GM21737 (cell line): ENCODE measurements at regions not wholly inside any gene's neighbourhood (a gene's known extent, or its start where the extent isn't known, plus 50 kb on each side); places are given as distances from the start of the nearest gene placed in this dataset.

ENCODE experiments used
- ATAC-seq: cut with Tn5 transposase; IDR thresholded peaks from one replicate; pipeline ENCODE4 v1.9.1; 2021; ENCODE audit warnings: mild to moderate bottlenecking, moderate library complexity; ENCODE audit not compliant: unreplicated experiment

- no peak for ATAC-seq
These were observed 74.0 kb upstream of the BCOR start for GRCh38 chrX:40171513-40172400.

GRCh38 chrX:40170830-40171512 lies 73.2 kb upstream of the BCOR start:
- no peak for ATAC-seq

- peak; percentile 46 for ATAC-seq
These were observed 71.7 kb upstream of the BCOR start for GRCh38 chrX:40169193-40170101.

- no peak for ATAC-seq
These were observed 70.8 kb upstream of the BCOR start for GRCh38 chrX:40168480-40169011.

GRCh38 chrX:40167850-40168479 lies 70.2 kb upstream of the BCOR start:
- no peak for ATAC-seq

GRCh38 chrX:40167233-40167849 lies 69.6 kb upstream of the BCOR start:
- no peak for ATAC-seq

GRCh38 chrX:40166582-40166981 lies 68.8 kb upstream of the BCOR start:
- ATAC-seq, result no peak

GRCh38 chrX:40165861-40166260 lies 68.1 kb upstream of the BCOR start:
- no peak for ATAC-seq

- no peak for ATAC-seq
These were observed 67.4 kb upstream of the BCOR start for GRCh38 chrX:40165206-40165605.

GRCh38 chrX:40164751-40165150 lies 67.0 kb upstream of the BCOR start:
- no peak for ATAC-seq

GRCh38 chrX:40158036-40158706 lies 60.4 kb upstream of the BCOR start:
- no peak for ATAC-seq

GRCh38 chrX:40157228-40158035 lies 59.7 kb upstream of the BCOR start:
- no peak for ATAC-seq

GRCh38 chrX:40156470-40157227 lies 58.9 kb upstream of the BCOR start:
- no peak for ATAC-seq

GRCh38 chrX:40155589-40156469 lies 58.1 kb upstream of the BCOR start:
- ATAC-seq, result no peak

- ATAC-seq, result no peak
These were observed 57.3 kb upstream of the BCOR start for GRCh38 chrX:40154853-40155588.

- ATAC-seq, result no peak
These were observed 56.6 kb upstream of the BCOR start for GRCh38 chrX:40154250-40154852.
